Urothelium cell line (cell line): ENCODE measurements at regions not wholly inside any gene's neighbourhood (a gene's known extent, or its start where the extent isn't known, plus 50 kb on each side); places are given as distances from the start of the nearest gene placed in this dataset.
A peak's percentile ranks its signal among the peaks of the same experiment; 100 is the strongest.
"Not testable (repeated sequence)": the region's sequence is repeated elsewhere in the genome, so short reads cannot be mapped to it uniquely, and the experiment has no call there.

Source experiments
- DNase-seq: peaks from one replicate; pipeline ENCODE4 v3.0.0; 2011; ENCODE audit warnings: low spot score, mixed read lengths
- FAIRE-seq: peaks from 2 replicates; lab custom pipeline; 2011; peaks lifted over from hg19 to GRCh38; lab: Jason Lieb, UNC

- FAIRE-seq (no peak), DNase-seq (peak; percentile 55)
These were observed 98.3 kb downstream of the SOD2 start for GRCh38 chr6:159594750-159595117.

- FAIRE-seq, result peak; percentile 70
These were observed 98.8 kb downstream of the SOD2 start for GRCh38 chr6:159594106-159594749.

GRCh38 chr6:159590835-159591234 lies 102.2 kb downstream of the SOD2 start:
- FAIRE-seq, result no peak

More at GRCh38 chr6:159594106-159594749, 98.8 kb downstream of the SOD2 start:
- peak; percentile 31 for DNase-seq

GRCh38 chr6:159586684-159587083 lies 106.4 kb downstream of the SOD2 start:
- DNase-seq, result no peak
- no peak for FAIRE-seq

More at GRCh38 chr6:159590835-159591234, 102.2 kb downstream of the SOD2 start:
- no peak for DNase-seq

GRCh38 chr6:159582736-159583135 lies 110.3 kb downstream of the SOD2 start:
- DNase-seq (no peak), FAIRE-seq (no peak)

- FAIRE-seq, result no peak
- peak; percentile 64 for DNase-seq
These were observed 114.4 kb downstream of the SOD2 start for GRCh38 chr6:159578629-159579028.

GRCh38 chr6:159577564-159577963 lies 115.5 kb downstream of the SOD2 start:
- FAIRE-seq (no peak), DNase-seq (peak; percentile 82)

- DNase-seq, result no peak
- no peak for FAIRE-seq
These were observed 120.5 kb downstream of the SOD2 start for GRCh38 chr6:159572439-159573110.

- FAIRE-seq (no peak), DNase-seq (no peak)
These were observed 127.8 kb downstream of the SOD2 start for GRCh38 chr6:159565181-159565710.

- FAIRE-seq (no peak), DNase-seq (no peak)
These were observed 128.6 kb downstream of the SOD2 start for GRCh38 chr6:159564456-159564855.

- FAIRE-seq, result no peak
- DNase-seq, result no peak
These were observed 136.0 kb downstream of the SOD2 start for GRCh38 chr6:159557031-159557430.

- FAIRE-seq (no peak), DNase-seq (no peak)
These were observed 137.8 kb downstream of the SOD2 start for GRCh38 chr6:159555082-159555875.

- DNase-seq (no peak), FAIRE-seq (no peak)
These were observed 151.7 kb downstream of the SOD2 start for GRCh38 chr6:159541296-159541695.

- no peak for FAIRE-seq
- no peak for DNase-seq
These were observed 152.2 kb downstream of the SOD2 start for GRCh38 chr6:159540883-159541282.

GRCh38 chr6:159540152-159540551 lies 152.9 kb downstream of the SOD2 start:
- DNase-seq (no peak), FAIRE-seq (no peak)

- DNase-seq, FAIRE-seq: not testable (repeated sequence)
These were observed 155.0 kb downstream of the SOD2 start for GRCh38 chr6:159538031-159538430.

GRCh38 chr6:159535656-159536350 lies 157.2 kb downstream of the SOD2 start:
- FAIRE-seq (no peak), DNase-seq (no peak)

GRCh38 chr6:159533568-159533967 lies 159.5 kb downstream of the SOD2 start:
- DNase-seq, result no peak
- no peak for FAIRE-seq

GRCh38 chr6:159533016-159533415 lies 160.0 kb downstream of the SOD2 start:
- FAIRE-seq (no peak), DNase-seq (no peak)

- no peak for FAIRE-seq
- no peak for DNase-seq
These were observed 160.9 kb downstream of the SOD2 start for GRCh38 chr6:159532155-159532554.

- FAIRE-seq, result no peak
- DNase-seq, result no peak
These were observed 163.1 kb downstream of the SOD2 start for GRCh38 chr6:159529934-159530333.
